ENCODE measurements at regions not wholly inside any gene's neighbourhood (a gene's known extent, or its start where the extent isn't known, plus 50 kb on each side); places are given as distances from the start of the nearest gene placed in this dataset.

- TF ChIP-seq YY1 (IDR thresholded peaks at IDR 0.05; ENCODE audit: low read depth) (no peak), MAX (IDR thresholded peaks at IDR 0.05) (no peak), RAD21 (IDR thresholded peaks at IDR 0.05; ENCODE audit: low read depth) (no peak), TCF12 (IDR thresholded peaks at IDR 0.05; ENCODE audit: low read depth) (no peak), ZBTB7A (IDR thresholded peaks at IDR 0.05; ENCODE audit: low read depth) (no peak), TAF1 (IDR thresholded peaks at IDR 0.05; ENCODE audit: low read depth) (no peak), EP300 (IDR thresholded peaks at IDR 0.05; ENCODE audit: borderline replicate concordance) (no peak), REST (IDR thresholded peaks at IDR 0.05; ENCODE audit: low read depth) (no peak), TEAD4 (IDR thresholded peaks at IDR 0.05) (no peak), EGR1 (IDR thresholded peaks at IDR 0.05) (no peak), FOXM1 (IDR thresholded peaks at IDR 0.05; ENCODE audit: borderline replicate concordance, low read depth) (no peak), CEBPB (IDR thresholded peaks at IDR 0.05) (no peak), NFIC (IDR thresholded peaks at IDR 0.05) (no peak), CREB1 (IDR thresholded peaks at IDR 0.05; ENCODE audit: low read depth) (no peak)
These were observed 104.7 kb upstream of the ARHGAP28 start for GRCh38 chr18:6624661-6625311.

All from Ishikawa (cell line).